H1 (cell line): ENCODE measurements at regions not wholly inside any gene's neighbourhood (a gene's known extent, or its start where the extent isn't known, plus 50 kb on each side); places are given as distances from the start of the nearest gene placed in this dataset.

Source experiments
- CTCF ChIA-PET: fragments of 300-600 bp; sonication (Branson Sonifier 250); formaldehyde crosslinking; loops from one replicate; lab custom pipeline; 2021; ENCODE audit not compliant: partially characterized antibody; lab: Charles Lee
- POLR2A ChIA-PET: fragments of 300-600 bp; sonication (Branson Sonifier 250); formaldehyde crosslinking; loops from one replicate; lab custom pipeline; 2021; ENCODE audit warnings: inconsistent platforms; ENCODE audit not compliant: partially characterized antibody; lab: Charles Lee
- DNase-seq, 2 experiments: peaks; one replicate each; pipeline versions ENCODE4 v3.0.0 to v3.0.0-alpha.2; 2010 to 2022; ENCODE audit warnings: low spot score in 2 of 2, low read depth in 1 of 2, mixed read lengths in 1 of 2
- FAIRE-seq: peaks from 2 replicates; lab custom pipeline; 2011; peaks lifted over from hg19 to GRCh38; lab: Jason Lieb, UNC
- H2AFZ ChIP-seq: 2 replicates; pipeline ENCODE4 v1.8.1; 2012; ENCODE audit warnings: low read length, inconsistent platforms
- H2AK5ac ChIP-seq: 2 replicates; pipeline ENCODE4 v1.6.1; 2013; ENCODE audit warnings: low read depth, low read length
- H2BK120ac ChIP-seq: replicated peaks from 2 replicates; pipeline ENCODE3; 2013; ENCODE audit warnings: low read depth, low read length, inconsistent platforms
- H2BK12ac ChIP-seq: 2 replicates; pipeline ENCODE4 v1.6.1; 2013; ENCODE audit warnings: low read depth, low read length
- H2BK15ac ChIP-seq: 2 replicates; pipeline ENCODE4 v1.6.1; 2013; ENCODE audit warnings: low read length
- H2BK20ac ChIP-seq: 2 replicates; pipeline ENCODE4 v1.6.1; 2013; ENCODE audit warnings: low read length
- H2BK5ac ChIP-seq: 2 replicates; pipeline ENCODE4 v1.6.1; 2013; ENCODE audit warnings: low read depth, low read length
- H3K14ac ChIP-seq: 2 replicates; pipeline ENCODE4 v1.6.1; 2013; ENCODE audit warnings: inconsistent platforms; ENCODE audit not compliant: insufficient read length
- H3K18ac ChIP-seq: 2 replicates; pipeline ENCODE4 v1.6.1; 2013; ENCODE audit warnings: low read length; ENCODE audit errors: extremely low read depth
- H3K23ac ChIP-seq: 2 replicates; pipeline ENCODE4 v1.6.1; 2013; ENCODE audit warnings: inconsistent platforms; ENCODE audit not compliant: insufficient read length
- H3K23me2 ChIP-seq: 2 replicates; pipeline ENCODE4 v1.6.1; 2013; ENCODE audit warnings: low read depth, low read length
- H3K27ac ChIP-seq: 2 replicates; pipeline ENCODE4 v1.6.1; 2011; ENCODE audit warnings: low read depth, low read length, inconsistent platforms
- H3K27me3 ChIP-seq, 4 experiments: replicated peaks in 1 of 4; 1 replicate in 1 of 4; 2 replicates in 3 of 4; pipeline versions ENCODE4 v1.6.1 to v1.8.1; 2011 to 2013; ENCODE audit warnings: low read length in 3 of 4, mild to moderate bottlenecking in 3 of 4, inconsistent platforms in 2 of 4, mixed read lengths in 2 of 4, moderate library complexity in 1 of 4; ENCODE audit not compliant: control insufficient read depth in 3 of 4, insufficient read depth in 3 of 4; ENCODE audit errors: extremely low read depth in 1 of 4
- H3K36me3 ChIP-seq, 4 experiments: 2 replicates each; pipeline versions ENCODE4 v1.6.1 to v1.8.1; 2011 to 2013; ENCODE audit warnings: mild to moderate bottlenecking in 4 of 4, low read length in 3 of 4, moderate library complexity in 2 of 4, control low read depth in 1 of 4, inconsistent platforms in 1 of 4; ENCODE audit not compliant: insufficient read depth in 4 of 4, control insufficient read depth in 2 of 4
- H3K4ac ChIP-seq: replicated peaks from 2 replicates; pipeline ENCODE3; 2013; ENCODE audit warnings: low read length, low read depth, mixed read lengths, inconsistent platforms; ENCODE audit not compliant: insufficient read length
- H3K4me1 ChIP-seq, 4 experiments: replicated peaks in 1 of 4; 1 replicate in 1 of 4; 2 replicates in 3 of 4; pipeline versions ENCODE4 v1.6.1 to v1.8.1; 2011 to 2013; ENCODE audit warnings: low read length in 3 of 4, inconsistent platforms in 2 of 4, mixed read lengths in 1 of 4; ENCODE audit not compliant: insufficient read depth in 4 of 4, control insufficient read depth in 3 of 4
- H3K4me2 ChIP-seq, 2 experiments: 2 replicates each; pipeline versions ENCODE4 v1.6.1 to v1.8.1; 2011 to 2013; ENCODE audit warnings: low read depth in 2 of 2, low read length in 2 of 2, control low read depth in 1 of 2, inconsistent platforms in 1 of 2, mild to moderate bottlenecking in 1 of 2; ENCODE audit not compliant: insufficient read depth in 1 of 2
- H3K4me3 ChIP-seq, 4 experiments: fragments of 200-600, 300-600 bp in 1 of 4; sonication (generic), shearing (Covaris generic), sonication (Bioruptor Twin) in 1 of 4; 2 replicates each; pipeline versions ENCODE4 v1.5.1 to v1.8.1; 2011 to 2016; ENCODE audit warnings: low read length in 4 of 4, low read depth in 3 of 4, control low read depth in 2 of 4, inconsistent platforms in 2 of 4, mild to moderate bottlenecking in 2 of 4, mixed read lengths in 1 of 4, moderate library complexity in 1 of 4; ENCODE audit not compliant: insufficient read depth in 2 of 4; ENCODE audit errors: extremely low read depth in 1 of 4
- H3K56ac ChIP-seq: replicated peaks from 2 replicates; pipeline ENCODE3; 2013; ENCODE audit warnings: low read depth, mild to moderate bottlenecking, mixed read lengths, low read length, inconsistent platforms; ENCODE audit not compliant: insufficient read length
- H3K79me1 ChIP-seq: 2 replicates; pipeline ENCODE4 v1.6.1; 2013; ENCODE audit warnings: low read depth, low read length, control low read depth
- H3K79me2 ChIP-seq, 2 experiments: 2 replicates each; pipeline versions ENCODE4 v1.6.1 to v1.8.1; 2012 to 2013; ENCODE audit warnings: low read length in 2 of 2, mild to moderate bottlenecking in 2 of 2, inconsistent platforms in 1 of 2; ENCODE audit not compliant: insufficient read depth in 2 of 2, control insufficient read depth in 1 of 2
- H3K9ac ChIP-seq, 4 experiments: replicated peaks in 1 of 4; 1 replicate in 1 of 4; 2 replicates in 3 of 4; pipeline versions ENCODE4 v1.6.1 to v1.8.1; 2011 to 2013; ENCODE audit warnings: low read depth in 3 of 4, low read length in 3 of 4, control low read depth in 2 of 4, mild to moderate bottlenecking in 2 of 4, moderate library complexity in 2 of 4, inconsistent platforms in 1 of 4; ENCODE audit errors: extremely low read depth in 1 of 4
- H3K9me3 ChIP-seq, 2 experiments: 2 replicates each; pipeline versions ENCODE4 v1.6.1 to v1.8.1; 2012 to 2013; ENCODE audit warnings: mild to moderate bottlenecking in 2 of 2, moderate library complexity in 2 of 2, control low read depth in 1 of 2, inconsistent platforms in 1 of 2, low read depth in 1 of 2, low read length in 1 of 2, mixed read lengths in 1 of 2; ENCODE audit not compliant: insufficient read depth in 2 of 2
- H4K20me1 ChIP-seq, 2 experiments: replicated peaks in 1 of 2; 2 replicates each; pipeline versions ENCODE3 to v1.8.1; 2011 to 2013; ENCODE audit warnings: inconsistent platforms in 2 of 2, low read length in 2 of 2, mild to moderate bottlenecking in 1 of 2; ENCODE audit not compliant: insufficient read depth in 2 of 2, control insufficient read depth in 1 of 2
- H4K5ac ChIP-seq: 2 replicates; pipeline ENCODE4 v1.6.1; 2013; ENCODE audit warnings: low read length, low read depth, mixed read lengths, inconsistent platforms; ENCODE audit not compliant: insufficient read length
- H4K8ac ChIP-seq: 2 replicates; pipeline ENCODE4 v1.8.0; 2013; ENCODE audit warnings: mild to moderate bottlenecking, moderate library complexity, low read length, inconsistent platforms; ENCODE audit not compliant: insufficient read depth; ENCODE audit errors: extremely low read depth
- H4K91ac ChIP-seq: replicated peaks from 2 replicates; pipeline ENCODE3; 2013; ENCODE audit warnings: low read length, mixed read lengths, inconsistent platforms; ENCODE audit not compliant: insufficient read length
- HDAC2 ChIP-seq, 2 experiments: fragments of 300-600 bp in 1 of 2; sonication (generic) in 1 of 2; IDR thresholded peaks; 2 replicates each; pipeline ENCODE4 v1.6.1; 2011 to 2012; ENCODE audit warnings: low read depth in 2 of 2, low read length in 2 of 2, mild to moderate bottlenecking in 2 of 2, moderate library complexity in 2 of 2, borderline replicate concordance in 1 of 2, inconsistent platforms in 1 of 2
- JUND ChIP-seq: IDR thresholded peaks from 2 replicates; pipeline ENCODE4 v1.6.1; 2011; ENCODE audit warnings: mild to moderate bottlenecking, improper control_type of control experiment, low read length
- KDM5A ChIP-seq: fragments of 200-600 bp; IDR thresholded peaks from 2 replicates; pipeline ENCODE4 v1.7.1; 2012; ENCODE audit warnings: mild to moderate bottlenecking, low read length, inconsistent platforms, mixed read lengths
- NRF1 ChIP-seq: IDR thresholded peaks from 2 replicates; pipeline ENCODE4 v1.6.1; 2011; ENCODE audit warnings: mild to moderate bottlenecking, low read depth, low read length, improper control_type of control experiment
- SIN3A ChIP-seq, 2 experiments: IDR thresholded peaks in 1 of 2; conservative IDR thresholded peaks in 1 of 2; 2 replicates each; pipeline ENCODE4 v1.6.1; 2011 to 2012; ENCODE audit warnings: low read length in 2 of 2, improper control_type of control experiment in 1 of 2, low read depth in 1 of 2, mild to moderate bottlenecking in 1 of 2
- TAF7 ChIP-seq: optimal IDR thresholded peaks from 2 replicates; pipeline ENCODE3; 2011; ENCODE audit warnings: low read depth, mild to moderate bottlenecking, inconsistent platforms, low read length, moderate library complexity, borderline replicate concordance
- WGBS, 2 experiments: shearing (Covaris generic) in 1 of 2; methylation state at CpG; one replicate each; pipeline versions ENCODE4 v1.1.6 to v1.1.7; 2013 to 2015; ENCODE audit warnings: low lambda C conversion rate in 2 of 2, mixed read lengths in 2 of 2, inconsistent platforms in 1 of 2, low coverage in 1 of 2, missing lambda C conversion rate in 1 of 2; ENCODE audit not compliant: insufficient replicate concordance in 2 of 2, insufficient coverage in 1 of 2, insufficient read length in 1 of 2; ENCODE audit errors: extremely low coverage in 1 of 2, missing lambda C conversion rate in 1 of 2; 5-methylcytosine and 5-hydroxymethylcytosine counted together
- TF ChIP-seq, protein P1 (sequence below), 3 experiments: IDR thresholded peaks; 1 replicate in 2 of 3; 2 replicates in 1 of 3; pipeline versions ENCODE4 v1.5.1 to v1.6.1; 2011; ENCODE audit warnings: low read length in 3 of 3, mild to moderate bottlenecking in 3 of 3, inconsistent platforms in 2 of 3, low read depth in 1 of 3, moderate library complexity in 1 of 3; ENCODE audit not compliant: insufficient read depth in 1 of 3; ENCODE audit errors: control extremely low read depth in 1 of 3
- TF ChIP-seq, protein P2 (sequence below): IDR thresholded peaks from 2 replicates; pipeline ENCODE4 v1.6.1; 2011; ENCODE audit warnings: low read length, improper control_type of control experiment

- H2AFZ ChIP-seq = no peak overlapping the region
- H3K79me1 ChIP-seq = no peaks in the 10 kb centered on the region
- H2BK120ac ChIP-seq = no peak overlapping the region
- WGBS, 2 experiments = 85% methylated on average over 5 of the region's 5 CpGs; no CpG with 5 or more reads in 1 of the 2 experiments
- no peaks in the 10 kb centered on the region for H3K27me3 ChIP-seq
- no peak overlapping the region for H4K5ac ChIP-seq
- no peak overlapping the region for H2BK5ac ChIP-seq
- H3K18ac ChIP-seq = no peak overlapping the region
- H4K91ac ChIP-seq = no peak overlapping the region
- H4K20me1 ChIP-seq = no peaks in the 10 kb centered on the region
- H3K4ac ChIP-seq = no peak overlapping the region
- no peak overlapping the region for H3K4me3 ChIP-seq
- H3K14ac ChIP-seq = no peak overlapping the region
- no peak overlapping the region for H2BK12ac ChIP-seq
- no peak overlapping the region for H3K4me2 ChIP-seq
- ChIA-PET POLR2A (no interaction called here), CTCF (no interaction called here)
- H2BK15ac ChIP-seq = no peak overlapping the region
- H3K56ac ChIP-seq = no peak overlapping the region
- no peaks in the 10 kb centered on the region; a peak in 1 of 4 replicates for H3K79me2 ChIP-seq
- H3K23ac ChIP-seq = no peak overlapping the region
- no peaks in the 10 kb centered on the region for H3K36me3 ChIP-seq
- H3K9ac ChIP-seq = no peak overlapping the region
- no peak overlapping the region for H3K27ac ChIP-seq
- H4K8ac ChIP-seq = no peak overlapping the region
- TF ChIP-seq NRF1 = no peak
- TF ChIP-seq SIN3A (conservative IDR thresholded peaks at IDR 0.05 in 1 of 2, IDR thresholded peaks at IDR 0.05 in 1 of 2; ENCODE audit: low read depth in 1 of 2, low read length in 2 of 2) = no peak
- TF ChIP-seq, protein P1, sequence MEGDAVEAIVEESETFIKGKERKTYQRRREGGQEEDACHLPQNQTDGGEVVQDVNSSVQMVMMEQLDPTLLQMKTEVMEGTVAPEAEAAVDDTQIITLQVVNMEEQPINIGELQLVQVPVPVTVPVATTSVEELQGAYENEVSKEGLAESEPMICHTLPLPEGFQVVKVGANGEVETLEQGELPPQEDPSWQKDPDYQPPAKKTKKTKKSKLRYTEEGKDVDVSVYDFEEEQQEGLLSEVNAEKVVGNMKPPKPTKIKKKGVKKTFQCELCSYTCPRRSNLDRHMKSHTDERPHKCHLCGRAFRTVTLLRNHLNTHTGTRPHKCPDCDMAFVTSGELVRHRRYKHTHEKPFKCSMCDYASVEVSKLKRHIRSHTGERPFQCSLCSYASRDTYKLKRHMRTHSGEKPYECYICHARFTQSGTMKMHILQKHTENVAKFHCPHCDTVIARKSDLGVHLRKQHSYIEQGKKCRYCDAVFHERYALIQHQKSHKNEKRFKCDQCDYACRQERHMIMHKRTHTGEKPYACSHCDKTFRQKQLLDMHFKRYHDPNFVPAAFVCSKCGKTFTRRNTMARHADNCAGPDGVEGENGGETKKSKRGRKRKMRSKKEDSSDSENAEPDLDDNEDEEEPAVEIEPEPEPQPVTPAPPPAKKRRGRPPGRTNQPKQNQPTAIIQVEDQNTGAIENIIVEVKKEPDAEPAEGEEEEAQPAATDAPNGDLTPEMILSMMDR (IDR thresholded peaks at IDR 0.05; ENCODE audit: control extremely low read depth in 1 of 3, insufficient read depth in 1 of 3, low read depth in 1 of 3, low read length in 3 of 3) = no peak
- no peak for TF ChIP-seq TAF7
- no peak for TF ChIP-seq KDM5A
- TF ChIP-seq JUND = no peak
- TF ChIP-seq, protein P2, sequence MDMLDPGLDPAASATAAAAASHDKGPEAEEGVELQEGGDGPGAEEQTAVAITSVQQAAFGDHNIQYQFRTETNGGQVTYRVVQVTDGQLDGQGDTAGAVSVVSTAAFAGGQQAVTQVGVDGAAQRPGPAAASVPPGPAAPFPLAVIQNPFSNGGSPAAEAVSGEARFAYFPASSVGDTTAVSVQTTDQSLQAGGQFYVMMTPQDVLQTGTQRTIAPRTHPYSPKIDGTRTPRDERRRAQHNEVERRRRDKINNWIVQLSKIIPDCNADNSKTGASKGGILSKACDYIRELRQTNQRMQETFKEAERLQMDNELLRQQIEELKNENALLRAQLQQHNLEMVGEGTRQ = no peak
- no peak for TF ChIP-seq HDAC2 (IDR thresholded peaks at IDR 0.05; ENCODE audit: borderline replicate concordance in 1 of 2, low read depth in 2 of 2, low read length in 2 of 2)
- DNase-seq (no peak), FAIRE-seq (no peak)
- no peak overlapping the region for H2BK20ac ChIP-seq
- 0 out of 4 replicates have a peak, but pooled peaks cover 0 to 2% of the 10 kb centered on the region in 2 experiments for H3K9me3 ChIP-seq
- no peak overlapping the region for H2AK5ac ChIP-seq
- H3K4me1 ChIP-seq = no peaks in the 10 kb centered on the region
- no peaks in the 10 kb centered on the region for H3K23me2 ChIP-seq
Observed at GRCh38 chr12:94777936-94778335, 127.6 kb upstream of the TMCC3 start.
